ENCODE measurements at regions not wholly inside any gene's neighbourhood (a gene's known extent, or its start where the extent isn't known, plus 50 kb on each side); places are given as distances from the start of the nearest gene placed in this dataset.

DNA sequence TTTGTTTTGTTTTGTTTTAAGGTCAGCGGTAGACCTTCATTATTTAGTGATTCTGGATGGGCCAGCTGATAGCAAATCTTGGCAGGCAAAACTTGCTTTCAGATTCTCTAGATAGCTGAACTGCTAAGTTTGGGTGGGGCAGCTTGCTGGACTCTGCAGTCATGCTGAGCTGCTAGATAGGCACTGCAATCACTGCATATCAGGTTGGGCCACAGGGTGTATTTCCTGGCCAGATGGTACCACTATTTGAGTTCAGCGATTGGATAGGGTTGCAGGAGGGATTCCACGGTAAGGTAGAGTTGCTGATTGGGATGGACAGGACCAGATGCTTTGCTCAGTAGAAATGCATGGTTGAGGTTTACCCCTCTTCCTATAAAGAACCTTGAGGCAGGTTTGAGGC lies 579.3 kb upstream of the ADGRL4 start:
- TF ChIP-seq RAD21 (conservative IDR thresholded peaks at IDR 0.05): no peak
- no peak for TF ChIP-seq EZH2 (IDR thresholded peaks at IDR 0.05; ENCODE audit: borderline replicate concordance, insufficient read depth, low read length, poor library complexity, severe bottlenecking)
- TF ChIP-seq CTCF (IDR thresholded peaks at IDR 0.05; ENCODE audit: poor library complexity, severe bottlenecking): no peak
- TF ChIP-seq POLR2AphosphoS5 (IDR thresholded peaks at IDR 0.05): no peak
- TF ChIP-seq SMC3 (conservative IDR thresholded peaks at IDR 0.05; ENCODE audit: poor library complexity): no peak
- no peak for TF ChIP-seq TAF1 (IDR thresholded peaks at IDR 0.05; ENCODE audit: low read depth)
- TF ChIP-seq MXI1 (conservative IDR thresholded peaks at IDR 0.05; ENCODE audit: poor library complexity, severe bottlenecking): no peak
- TF ChIP-seq, protein P1, sequence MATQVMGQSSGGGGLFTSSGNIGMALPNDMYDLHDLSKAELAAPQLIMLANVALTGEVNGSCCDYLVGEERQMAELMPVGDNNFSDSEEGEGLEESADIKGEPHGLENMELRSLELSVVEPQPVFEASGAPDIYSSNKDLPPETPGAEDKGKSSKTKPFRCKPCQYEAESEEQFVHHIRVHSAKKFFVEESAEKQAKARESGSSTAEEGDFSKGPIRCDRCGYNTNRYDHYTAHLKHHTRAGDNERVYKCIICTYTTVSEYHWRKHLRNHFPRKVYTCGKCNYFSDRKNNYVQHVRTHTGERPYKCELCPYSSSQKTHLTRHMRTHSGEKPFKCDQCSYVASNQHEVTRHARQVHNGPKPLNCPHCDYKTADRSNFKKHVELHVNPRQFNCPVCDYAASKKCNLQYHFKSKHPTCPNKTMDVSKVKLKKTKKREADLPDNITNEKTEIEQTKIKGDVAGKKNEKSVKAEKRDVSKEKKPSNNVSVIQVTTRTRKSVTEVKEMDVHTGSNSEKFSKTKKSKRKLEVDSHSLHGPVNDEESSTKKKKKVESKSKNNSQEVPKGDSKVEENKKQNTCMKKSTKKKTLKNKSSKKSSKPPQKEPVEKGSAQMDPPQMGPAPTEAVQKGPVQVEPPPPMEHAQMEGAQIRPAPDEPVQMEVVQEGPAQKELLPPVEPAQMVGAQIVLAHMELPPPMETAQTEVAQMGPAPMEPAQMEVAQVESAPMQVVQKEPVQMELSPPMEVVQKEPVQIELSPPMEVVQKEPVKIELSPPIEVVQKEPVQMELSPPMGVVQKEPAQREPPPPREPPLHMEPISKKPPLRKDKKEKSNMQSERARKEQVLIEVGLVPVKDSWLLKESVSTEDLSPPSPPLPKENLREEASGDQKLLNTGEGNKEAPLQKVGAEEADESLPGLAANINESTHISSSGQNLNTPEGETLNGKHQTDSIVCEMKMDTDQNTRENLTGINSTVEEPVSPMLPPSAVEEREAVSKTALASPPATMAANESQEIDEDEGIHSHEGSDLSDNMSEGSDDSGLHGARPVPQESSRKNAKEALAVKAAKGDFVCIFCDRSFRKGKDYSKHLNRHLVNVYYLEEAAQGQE (IDR thresholded peaks at IDR 0.05; ENCODE audit: borderline replicate concordance): no peak
- TF ChIP-seq EP300 (conservative IDR thresholded peaks at IDR 0.05; ENCODE audit: poor library complexity, severe bottlenecking): no peak

Measured in neural cell (in vitro differentiated cells).